Esophagus squamous epithelium (tissue), 4 donors: ENCODE measurements at regions not wholly inside any gene's neighbourhood (a gene's known extent, or its start where the extent isn't known, plus 50 kb on each side); places are given as distances from the start of the nearest gene placed in this dataset.

ENCODE experiments used
- CTCF ChIP-seq, 6 experiments: fragments of 450-650 bp in 4 of 6; fragments of 200-600 bp in 2 of 6; sonication (generic) in 2 of 6; IDR thresholded peaks; one replicate each; pipeline ENCODE4 v1.5.1; 2016 to 2019; ENCODE audit warnings: antibody characterized with exemption in 6 of 6, mild to moderate bottlenecking in 4 of 6, moderate library complexity in 4 of 6
- POLR2A ChIP-seq, 4 donors: fragments of 450-650 bp; IDR thresholded peaks; one replicate each; pipeline ENCODE4 v1.6.1; 2017; ENCODE audit warnings: antibody characterized with exemption in 4 of 4, mild to moderate bottlenecking in 4 of 4, moderate library complexity in 3 of 4

DNA sequence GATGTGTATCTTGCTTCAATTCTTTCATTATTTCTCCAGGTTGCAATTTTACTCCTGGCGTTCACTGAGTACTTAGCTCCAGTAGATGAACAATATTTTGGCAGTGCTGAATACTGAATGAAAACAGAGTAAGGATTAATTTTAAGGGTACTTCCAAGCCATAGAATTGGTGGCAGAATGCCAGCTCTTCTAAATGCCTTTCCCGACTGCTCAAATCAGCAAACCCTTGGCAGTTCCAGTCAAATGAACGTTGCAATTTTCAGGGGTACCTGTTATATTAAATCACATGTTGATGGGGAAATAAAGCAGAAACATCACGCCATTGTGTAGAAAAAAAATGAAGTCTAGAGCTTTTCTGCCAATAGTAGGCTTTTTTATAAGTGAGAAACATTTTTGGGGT is 282.4 kb upstream of the RPS23 start:
- TF ChIP-seq CTCF (IDR thresholded peaks at IDR 0.05) (no peak), POLR2A (IDR thresholded peaks at IDR 0.05) (no peak)
